ENCODE measurements at regions not wholly inside any gene's neighbourhood (a gene's known extent, or its start where the extent isn't known, plus 50 kb on each side); places are given as distances from the start of the nearest gene placed in this dataset.

DNA sequence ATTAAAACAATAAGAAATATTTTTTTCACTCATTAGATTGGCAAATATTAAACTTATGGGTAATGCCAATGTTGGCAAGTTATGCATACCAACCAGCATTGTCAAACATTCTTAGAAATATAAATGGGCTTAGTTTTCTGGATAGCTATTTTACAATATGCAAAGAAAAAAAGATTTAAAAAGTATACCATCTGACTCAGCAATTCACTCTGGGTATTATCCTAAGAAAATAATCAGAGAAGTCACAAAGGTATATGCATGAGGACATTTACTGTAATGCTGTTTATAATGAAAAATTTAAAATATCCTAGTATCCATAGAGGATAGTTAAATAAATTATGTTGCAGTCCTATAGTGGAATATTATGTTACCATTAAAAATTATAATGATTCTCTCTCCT lies 57.4 kb upstream of the PTPDC1 start:
- no peak for TF ChIP-seq EGR1 (IDR thresholded peaks at IDR 0.05)
- no peak for TF ChIP-seq TEAD4 (IDR thresholded peaks at IDR 0.05)
- TF ChIP-seq, protein P1, sequence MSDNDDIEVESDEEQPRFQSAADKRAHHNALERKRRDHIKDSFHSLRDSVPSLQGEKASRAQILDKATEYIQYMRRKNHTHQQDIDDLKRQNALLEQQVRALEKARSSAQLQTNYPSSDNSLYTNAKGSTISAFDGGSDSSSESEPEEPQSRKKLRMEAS (IDR thresholded peaks at IDR 0.05), result no peak
- TF ChIP-seq TCF12 (IDR thresholded peaks at IDR 0.05; ENCODE audit: low read depth), result no peak
- no peak for TF ChIP-seq YY1 (IDR thresholded peaks at IDR 0.05; ENCODE audit: low read depth)
- TF ChIP-seq ZBTB7A (IDR thresholded peaks at IDR 0.05; ENCODE audit: low read depth), result no peak
- no peak for TF ChIP-seq NFIC (IDR thresholded peaks at IDR 0.05)
- TF ChIP-seq RAD21 (IDR thresholded peaks at IDR 0.05; ENCODE audit: low read depth), result no peak
- TF ChIP-seq EP300 (IDR thresholded peaks at IDR 0.05; ENCODE audit: borderline replicate concordance), result no peak
- no peak for TF ChIP-seq FOXM1 (IDR thresholded peaks at IDR 0.05; ENCODE audit: borderline replicate concordance, low read depth)
- TF ChIP-seq, protein P2, sequence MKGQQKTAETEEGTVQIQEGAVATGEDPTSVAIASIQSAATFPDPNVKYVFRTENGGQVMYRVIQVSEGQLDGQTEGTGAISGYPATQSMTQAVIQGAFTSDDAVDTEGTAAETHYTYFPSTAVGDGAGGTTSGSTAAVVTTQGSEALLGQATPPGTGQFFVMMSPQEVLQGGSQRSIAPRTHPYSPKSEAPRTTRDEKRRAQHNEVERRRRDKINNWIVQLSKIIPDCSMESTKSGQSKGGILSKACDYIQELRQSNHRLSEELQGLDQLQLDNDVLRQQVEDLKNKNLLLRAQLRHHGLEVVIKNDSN (IDR thresholded peaks at IDR 0.05), result no peak
- no peak for TF ChIP-seq CREB1 (IDR thresholded peaks at IDR 0.05; ENCODE audit: low read depth)
- TF ChIP-seq, protein P3, sequence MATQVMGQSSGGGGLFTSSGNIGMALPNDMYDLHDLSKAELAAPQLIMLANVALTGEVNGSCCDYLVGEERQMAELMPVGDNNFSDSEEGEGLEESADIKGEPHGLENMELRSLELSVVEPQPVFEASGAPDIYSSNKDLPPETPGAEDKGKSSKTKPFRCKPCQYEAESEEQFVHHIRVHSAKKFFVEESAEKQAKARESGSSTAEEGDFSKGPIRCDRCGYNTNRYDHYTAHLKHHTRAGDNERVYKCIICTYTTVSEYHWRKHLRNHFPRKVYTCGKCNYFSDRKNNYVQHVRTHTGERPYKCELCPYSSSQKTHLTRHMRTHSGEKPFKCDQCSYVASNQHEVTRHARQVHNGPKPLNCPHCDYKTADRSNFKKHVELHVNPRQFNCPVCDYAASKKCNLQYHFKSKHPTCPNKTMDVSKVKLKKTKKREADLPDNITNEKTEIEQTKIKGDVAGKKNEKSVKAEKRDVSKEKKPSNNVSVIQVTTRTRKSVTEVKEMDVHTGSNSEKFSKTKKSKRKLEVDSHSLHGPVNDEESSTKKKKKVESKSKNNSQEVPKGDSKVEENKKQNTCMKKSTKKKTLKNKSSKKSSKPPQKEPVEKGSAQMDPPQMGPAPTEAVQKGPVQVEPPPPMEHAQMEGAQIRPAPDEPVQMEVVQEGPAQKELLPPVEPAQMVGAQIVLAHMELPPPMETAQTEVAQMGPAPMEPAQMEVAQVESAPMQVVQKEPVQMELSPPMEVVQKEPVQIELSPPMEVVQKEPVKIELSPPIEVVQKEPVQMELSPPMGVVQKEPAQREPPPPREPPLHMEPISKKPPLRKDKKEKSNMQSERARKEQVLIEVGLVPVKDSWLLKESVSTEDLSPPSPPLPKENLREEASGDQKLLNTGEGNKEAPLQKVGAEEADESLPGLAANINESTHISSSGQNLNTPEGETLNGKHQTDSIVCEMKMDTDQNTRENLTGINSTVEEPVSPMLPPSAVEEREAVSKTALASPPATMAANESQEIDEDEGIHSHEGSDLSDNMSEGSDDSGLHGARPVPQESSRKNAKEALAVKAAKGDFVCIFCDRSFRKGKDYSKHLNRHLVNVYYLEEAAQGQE (IDR thresholded peaks at IDR 0.05; ENCODE audit: low read depth), result no peak
